Lower leg skin (tissue), 4 donors: ENCODE measurements at regions not wholly inside any gene's neighbourhood (a gene's known extent, or its start where the extent isn't known, plus 50 kb on each side); places are given as distances from the start of the nearest gene placed in this dataset.

Experiments used
- DNase-seq, 2 donors: peaks; one replicate each; pipeline ENCODE4 v3.0.0-alpha.2; 2019; ENCODE audit warnings: low spot score in 2 of 2
- H3K4me3 ChIP-seq: fragments of 200-600 bp; sonication (generic); 2 replicates; pipeline ENCODE4 v1.5.1; 2017; ENCODE audit warnings: mild to moderate bottlenecking, low read depth; ENCODE audit not compliant: poor library complexity, severe bottlenecking
- POLR2A ChIP-seq, 2 donors: fragments of 450-650 bp; IDR thresholded peaks; one replicate each; pipeline ENCODE4 v1.6.1; 2016 to 2017; ENCODE audit warnings: antibody characterized with exemption in 2 of 2, mild to moderate bottlenecking in 1 of 2, moderate library complexity in 1 of 2
- WGBS, 2 donors: methylation state at CpG; one replicate each; pipeline ENCODE4 v1.1.5; 2018; 5-methylcytosine and 5-hydroxymethylcytosine counted together
- intact Hi-C: fragments of 100-400 bp; cut with DNase I; formaldehyde crosslinking; loops from one replicate; pipeline ENCODE4 v1.15.0; 2023; ENCODE audit warnings: low total_unique reads
- TF ChIP-seq, protein P1 (sequence below), 3 donors: fragments of 450-650 bp; IDR thresholded peaks; one replicate each; pipeline ENCODE4 v1.5.1; 2016; ENCODE audit warnings: antibody characterized with exemption in 3 of 3, mild to moderate bottlenecking in 3 of 3, moderate library complexity in 2 of 3

DNA sequence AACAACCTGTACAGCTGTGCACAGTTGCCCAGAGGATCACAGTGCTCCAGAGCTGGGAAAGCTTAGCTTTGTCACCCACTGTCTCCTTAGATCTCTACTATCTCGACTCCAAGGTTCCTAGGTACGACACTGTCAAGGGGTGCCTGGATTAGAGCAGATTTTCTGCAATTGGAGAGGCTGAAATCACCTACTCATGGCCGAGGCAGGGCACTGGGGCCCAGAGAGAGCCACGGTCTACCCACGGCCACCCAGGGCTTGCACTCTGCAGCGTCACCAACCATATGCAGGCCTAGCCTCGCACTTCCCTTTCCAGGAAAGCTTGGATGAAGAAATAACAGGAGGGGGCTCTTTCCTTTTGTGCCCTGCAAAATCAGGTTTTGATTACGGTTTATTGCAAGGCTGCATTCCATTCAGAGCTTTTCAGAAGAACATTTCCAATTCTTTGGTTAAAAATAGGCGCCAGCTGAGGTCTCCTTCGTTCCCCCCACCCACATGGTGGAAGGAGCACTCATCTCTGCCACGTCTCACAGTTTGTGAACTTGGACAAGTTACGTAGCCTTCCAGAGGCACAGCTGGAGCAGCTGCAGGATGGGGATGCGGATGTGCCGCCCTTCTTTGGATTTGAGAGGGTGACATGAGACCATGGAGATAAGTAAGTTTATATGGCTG lies 80.0 kb downstream of the IRX5 start:
- no peak overlapping the region for H3K4me3 ChIP-seq
- peak in 1 of 2 donors; percentile 43 for DNase-seq
- intact Hi-C loops: no loop called here
- TF ChIP-seq POLR2A (IDR thresholded peaks at IDR 0.05): no peak
- TF ChIP-seq, protein P1, sequence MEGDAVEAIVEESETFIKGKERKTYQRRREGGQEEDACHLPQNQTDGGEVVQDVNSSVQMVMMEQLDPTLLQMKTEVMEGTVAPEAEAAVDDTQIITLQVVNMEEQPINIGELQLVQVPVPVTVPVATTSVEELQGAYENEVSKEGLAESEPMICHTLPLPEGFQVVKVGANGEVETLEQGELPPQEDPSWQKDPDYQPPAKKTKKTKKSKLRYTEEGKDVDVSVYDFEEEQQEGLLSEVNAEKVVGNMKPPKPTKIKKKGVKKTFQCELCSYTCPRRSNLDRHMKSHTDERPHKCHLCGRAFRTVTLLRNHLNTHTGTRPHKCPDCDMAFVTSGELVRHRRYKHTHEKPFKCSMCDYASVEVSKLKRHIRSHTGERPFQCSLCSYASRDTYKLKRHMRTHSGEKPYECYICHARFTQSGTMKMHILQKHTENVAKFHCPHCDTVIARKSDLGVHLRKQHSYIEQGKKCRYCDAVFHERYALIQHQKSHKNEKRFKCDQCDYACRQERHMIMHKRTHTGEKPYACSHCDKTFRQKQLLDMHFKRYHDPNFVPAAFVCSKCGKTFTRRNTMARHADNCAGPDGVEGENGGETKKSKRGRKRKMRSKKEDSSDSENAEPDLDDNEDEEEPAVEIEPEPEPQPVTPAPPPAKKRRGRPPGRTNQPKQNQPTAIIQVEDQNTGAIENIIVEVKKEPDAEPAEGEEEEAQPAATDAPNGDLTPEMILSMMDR (IDR thresholded peaks at IDR 0.05): no peak
- 54 to 76% methylated on average over 11 to 14 of the region's 14 CpGs for WGBS, 2 donors

DNA sequence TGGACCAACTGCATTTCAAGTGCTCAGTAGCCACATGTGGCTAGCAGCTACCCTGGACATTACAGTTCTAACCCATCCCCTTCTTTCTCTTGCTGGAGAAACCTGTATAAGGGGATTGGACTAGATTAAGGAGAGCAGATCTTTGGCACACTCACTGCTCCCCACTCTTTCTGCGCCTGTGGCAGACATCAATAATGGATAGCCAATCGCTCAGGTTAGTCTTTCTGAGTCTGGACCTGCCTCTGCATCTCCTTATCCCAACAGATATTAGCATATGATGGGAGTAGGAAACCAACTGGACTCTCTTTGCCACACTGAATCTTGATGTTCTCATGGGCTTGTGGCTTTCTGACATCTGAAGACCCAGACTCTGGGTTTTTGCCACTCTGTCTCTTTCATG lies 81.7 kb downstream of the IRX5 start:
- H3K4me3 ChIP-seq: no peak overlapping the region
- no peak for TF ChIP-seq POLR2A (IDR thresholded peaks at IDR 0.05)
- TF ChIP-seq, protein P1 (IDR thresholded peaks at IDR 0.05): no peak
- 50 to 98% methylated on average over 2 of the region's 2 CpGs for whole genome bisulfite sequencing, 2 donors
- intact Hi-C loops: no loop called here
- peak in 1 of 2 donors; percentile 9 for DNase-seq

DNA sequence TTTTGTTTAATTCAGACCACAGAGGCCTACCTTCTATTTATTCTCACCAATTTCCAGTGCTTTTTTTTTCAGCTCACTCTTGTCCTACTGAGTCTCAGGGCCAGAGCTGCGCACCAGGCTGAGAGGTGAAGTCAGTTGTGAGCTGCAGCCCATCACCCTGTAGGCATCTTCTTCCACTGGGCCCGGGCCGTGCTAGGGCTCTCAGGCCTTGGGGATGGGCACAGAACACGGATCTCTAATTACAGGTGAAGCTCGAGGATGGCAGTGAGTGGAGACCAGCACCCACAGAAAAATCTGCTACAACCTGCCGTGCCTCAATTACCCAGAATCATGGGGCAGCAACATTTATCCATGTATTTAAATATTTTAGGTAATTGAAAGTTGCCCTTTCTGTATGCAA lies 82.1 kb downstream of the IRX5 start:
- DNase-seq: peak in 1 of 2 donors; percentile 64
- no peak overlapping the region for H3K4me3 ChIP-seq
- intact Hi-C loops: no loop called here
- TF ChIP-seq, protein P1 (IDR thresholded peaks at IDR 0.05): no peak
- no peak for TF ChIP-seq POLR2A (IDR thresholded peaks at IDR 0.05)
- 90 to 91% methylated on average over 6 of the region's 6 CpGs for WGBS, 2 donors

DNA sequence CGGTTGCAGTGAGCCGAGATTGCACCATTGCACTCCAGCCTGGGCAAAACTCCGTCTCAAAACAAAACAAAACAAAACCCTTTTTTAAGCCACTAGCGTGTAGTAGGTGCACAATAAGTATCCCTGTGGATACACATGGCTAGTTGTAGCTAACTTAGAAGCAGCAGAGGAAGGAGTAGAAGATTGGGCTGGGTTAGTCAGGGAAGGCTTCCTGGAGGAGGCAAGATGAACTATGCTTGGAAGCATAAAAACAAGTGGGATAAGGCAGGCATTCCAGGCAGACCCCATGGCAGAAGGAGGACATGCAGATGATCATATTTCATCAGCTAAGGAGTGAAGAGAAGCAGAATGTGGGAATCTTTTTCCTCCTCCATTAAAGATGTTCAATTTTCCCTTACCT lies 83.4 kb downstream of the IRX5 start:
- no peak overlapping the region for H3K4me3 ChIP-seq
- DNase-seq: peak in 1 of 2 donors; percentile 26
- intact Hi-C loops: no loop called here
- WGBS, 2 donors: 95 to 97% methylated on average over 4 of the region's 4 CpGs
- TF ChIP-seq, protein P1 (IDR thresholded peaks at IDR 0.05): no peak
- TF ChIP-seq POLR2A (IDR thresholded peaks at IDR 0.05): no peak

DNA sequence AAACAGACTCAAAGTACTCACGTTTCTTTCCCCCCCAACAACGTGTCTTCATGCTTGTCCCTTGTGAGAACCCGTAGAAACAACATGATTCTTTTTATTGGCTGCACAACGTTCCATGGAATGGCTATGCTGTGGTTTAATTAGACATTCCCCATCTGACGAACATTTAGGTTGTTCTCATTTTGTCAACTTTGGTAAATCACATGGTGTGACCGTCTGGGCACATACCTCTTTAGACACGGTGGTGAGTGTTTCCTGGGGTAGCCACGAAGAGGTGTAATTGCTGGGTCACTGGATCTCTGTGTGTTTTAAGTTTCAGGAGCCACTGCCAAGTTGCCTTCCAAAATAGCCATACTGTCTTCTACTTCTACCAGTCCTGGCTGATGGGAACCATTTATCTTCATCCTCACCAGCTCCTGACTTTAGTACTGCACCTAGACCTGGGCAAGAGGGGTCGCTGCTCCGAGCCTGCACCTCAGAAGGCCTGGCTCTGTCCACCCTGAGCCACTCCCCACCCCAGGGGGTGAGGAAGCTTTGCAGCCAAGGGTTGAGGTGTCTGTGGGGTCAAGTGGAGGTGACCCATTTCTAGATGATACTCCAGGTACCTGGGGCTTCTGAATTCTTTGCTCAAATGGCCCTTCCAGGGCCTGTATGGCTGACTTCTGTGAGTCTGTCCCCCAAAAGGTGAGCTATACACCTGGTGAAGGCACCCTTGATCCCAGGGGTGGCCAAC lies 84.7 kb downstream of the IRX5 start:
- no peak for TF ChIP-seq POLR2A (IDR thresholded peaks at IDR 0.05)
- TF ChIP-seq, protein P1 (IDR thresholded peaks at IDR 0.05): no peak
- no peak overlapping the region for H3K4me3 ChIP-seq
- intact Hi-C loops: no loop called here
- WGBS, 2 donors: 77 to 83% methylated on average over 10 of the region's 10 CpGs
- peak in 1 of 2 donors; percentile 62 for DNase-seq
